ENCODE measurements at regions not wholly inside any gene's neighbourhood (a gene's known extent, or its start where the extent isn't known, plus 50 kb on each side); places are given as distances from the start of the nearest gene placed in this dataset.

DNA sequence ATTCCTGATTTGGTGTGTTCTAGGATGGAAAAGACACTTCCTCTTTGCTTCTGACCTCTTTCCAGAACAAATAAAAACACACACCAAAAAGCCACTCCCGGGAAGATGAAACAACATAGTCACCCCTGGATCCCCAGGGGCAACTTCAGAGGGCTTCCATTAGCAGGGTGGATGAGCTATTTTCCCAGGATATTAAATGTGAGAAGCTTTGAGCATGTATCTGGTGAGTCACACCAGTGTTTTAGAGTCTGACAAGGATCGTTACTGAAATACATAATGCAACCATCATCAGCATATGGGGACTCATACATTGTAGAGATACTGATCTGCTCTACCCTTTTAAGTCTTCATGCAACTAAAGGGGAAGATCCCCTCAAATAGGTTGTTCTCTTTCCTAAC lies 115.5 kb upstream of the ZNF438 start:
- no peak for DNase-seq

DNA sequence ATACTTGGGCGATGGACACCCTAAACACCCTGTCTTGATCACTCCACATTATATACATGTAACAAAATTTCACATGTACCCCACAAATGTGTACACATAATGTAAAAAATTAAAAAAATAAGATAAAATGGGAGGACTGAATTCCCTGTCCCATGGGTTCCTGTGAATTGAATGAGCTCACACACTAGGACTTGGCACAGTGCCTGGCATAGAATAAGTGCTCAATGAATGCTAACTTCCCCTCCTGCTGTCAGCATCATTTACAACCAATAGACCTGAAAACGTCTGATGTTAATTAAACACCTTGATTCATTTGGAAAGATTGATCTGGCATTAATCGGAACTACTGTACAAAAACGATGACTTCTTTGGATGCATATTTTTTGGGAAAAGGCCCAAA lies 117.3 kb upstream of the ZNF438 start:
- DNase-seq = no peak

DNA sequence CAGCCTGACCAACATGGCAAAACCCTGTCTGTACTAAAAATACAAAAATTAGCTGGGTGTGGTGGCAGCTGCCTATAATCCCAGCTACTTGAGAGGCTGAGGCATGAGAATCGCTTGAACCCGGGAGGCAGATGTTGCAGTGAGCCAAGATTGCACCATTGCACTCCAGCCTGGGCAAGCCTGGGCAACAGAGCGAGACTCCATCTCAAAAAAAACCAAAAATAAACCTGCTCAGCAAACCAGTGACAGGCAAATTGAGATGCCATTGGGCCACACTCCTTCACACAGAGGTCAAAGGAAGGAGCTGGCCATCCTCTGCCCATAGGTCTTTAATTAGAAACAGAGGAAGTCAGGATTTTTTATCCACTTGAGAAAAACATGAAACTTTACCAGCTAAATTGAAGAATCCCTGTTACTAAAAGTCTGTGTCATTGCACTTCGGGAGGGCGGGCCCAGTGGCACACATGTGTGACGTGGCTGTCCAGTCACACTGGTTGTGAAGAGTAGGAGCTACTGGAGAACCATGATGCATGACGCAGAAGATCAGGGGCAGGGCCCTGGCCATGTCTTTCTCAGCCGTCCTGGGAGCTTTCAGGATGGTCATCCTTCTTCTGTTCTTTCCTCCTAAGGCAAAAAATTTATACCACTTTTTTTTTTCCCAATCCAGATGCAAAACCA lies 118.3 kb upstream of the ZNF438 start:
- DNase-seq = no peak

DNA sequence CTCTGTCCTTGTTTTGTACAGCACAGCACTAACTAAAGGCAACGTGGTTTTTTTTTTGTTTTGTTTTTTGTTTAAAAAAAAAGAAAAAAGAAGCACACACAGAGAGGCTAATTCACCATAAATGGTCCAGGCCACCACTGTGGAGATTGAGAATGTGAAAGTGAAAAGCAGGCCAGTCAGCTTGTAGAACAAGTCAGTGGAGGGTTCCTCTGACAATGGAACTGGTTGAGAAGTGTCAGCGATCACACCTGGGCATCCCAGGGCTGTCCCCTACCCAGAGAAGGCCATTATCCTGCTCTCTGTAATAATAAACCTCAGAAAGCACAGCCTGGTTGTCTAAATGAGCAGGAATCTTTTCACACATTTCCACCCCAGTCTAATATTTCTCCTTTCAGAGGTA lies 119.6 kb upstream of the ZNF438 start:
- no peak for DNase-seq

DNA sequence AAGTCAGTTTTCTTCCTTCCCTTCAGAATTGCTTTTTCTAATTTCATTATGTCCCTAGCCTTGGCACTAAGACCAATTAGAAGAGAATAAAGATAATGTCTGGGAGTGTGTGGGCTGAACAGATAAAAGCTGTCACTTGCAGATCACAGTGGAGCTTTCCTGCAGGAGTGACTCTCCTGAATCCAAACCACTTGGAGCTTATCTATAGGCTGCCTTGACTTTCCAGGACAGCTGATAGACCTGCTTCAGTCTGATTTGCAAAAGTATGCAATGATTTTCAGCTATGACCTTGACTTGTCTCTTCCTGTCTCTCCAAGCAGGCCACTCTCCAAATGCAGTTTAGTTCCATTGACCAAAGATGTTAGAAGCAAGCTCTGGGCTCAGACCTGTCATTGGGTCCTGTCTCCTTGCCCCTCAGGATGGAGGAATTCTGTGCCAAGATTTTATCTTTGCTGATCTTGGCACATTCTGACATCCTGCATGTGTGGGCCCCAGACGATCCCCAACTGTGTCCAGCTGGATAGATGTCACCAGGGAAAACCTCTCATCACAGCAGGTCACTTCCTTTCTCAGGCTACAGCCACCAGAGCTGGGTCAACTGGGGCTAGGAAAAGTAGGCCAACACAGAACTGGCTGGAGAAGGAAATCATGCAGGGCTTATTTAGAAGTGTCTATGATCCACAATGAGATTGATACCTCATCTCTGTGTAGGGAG lies 120.9 kb upstream of the ZNF438 start:
- no peak for DNase-seq

DNA sequence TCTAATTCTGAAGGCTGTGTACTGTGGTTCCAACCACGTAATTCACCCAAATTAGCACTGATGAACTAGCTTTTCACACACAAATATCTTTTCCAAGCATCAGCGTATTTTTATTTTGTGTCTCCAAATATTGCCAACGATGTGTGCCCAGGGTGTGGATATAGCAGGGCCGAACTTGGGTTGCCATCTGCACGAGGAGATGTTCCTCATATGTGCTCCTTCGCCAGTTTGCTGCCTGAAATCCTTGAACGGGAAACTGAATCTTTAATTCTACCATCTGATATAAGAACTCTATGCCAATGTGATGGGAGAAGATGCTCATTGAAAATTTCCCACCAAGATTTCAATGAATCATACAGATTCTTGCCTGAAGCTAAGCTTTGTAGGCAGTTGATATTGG lies 121.5 kb upstream of the ZNF438 start:
- DNase-seq = no peak

DNA sequence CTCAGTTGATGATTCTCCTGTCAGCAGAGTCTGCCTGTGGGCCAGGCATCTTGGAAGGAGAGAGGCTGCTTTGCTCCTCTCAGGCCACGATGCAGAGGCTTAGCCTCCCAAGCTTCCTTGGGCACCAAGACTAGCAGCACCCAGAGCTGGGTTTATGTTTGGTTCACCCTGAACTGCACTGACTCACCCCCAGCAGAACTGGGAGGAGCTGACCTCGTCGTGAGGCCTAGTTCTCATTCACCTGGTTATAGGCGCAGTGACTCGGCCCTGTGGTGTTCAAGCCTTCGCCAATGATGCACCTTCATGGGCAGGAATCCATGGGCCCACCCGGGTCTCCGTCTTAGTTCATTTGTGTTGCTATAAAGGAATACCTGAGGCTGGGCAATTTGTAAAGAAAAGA lies 122.0 kb upstream of the ZNF438 start:
- no peak for DNase-seq

DNA sequence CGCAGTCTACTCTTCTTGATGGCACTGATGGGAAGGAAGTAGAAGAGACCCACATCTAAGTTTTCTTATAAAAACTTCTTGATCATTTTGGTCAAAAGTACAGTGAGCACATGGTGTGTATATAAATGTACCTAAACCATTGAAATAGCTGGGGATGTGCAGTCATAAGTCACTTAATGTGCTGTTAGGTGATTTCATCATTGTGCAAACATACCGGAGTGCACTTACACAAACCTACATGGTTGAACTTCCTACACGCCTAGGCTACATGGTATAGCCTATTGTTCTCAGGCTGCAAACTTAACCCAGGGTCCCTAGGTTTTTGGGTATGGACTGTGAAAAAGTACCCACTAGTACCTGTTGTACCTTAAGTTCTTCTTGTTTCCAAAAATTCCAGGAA lies 123.3 kb upstream of the ZNF438 start:
- DNase-seq = no peak

DNA sequence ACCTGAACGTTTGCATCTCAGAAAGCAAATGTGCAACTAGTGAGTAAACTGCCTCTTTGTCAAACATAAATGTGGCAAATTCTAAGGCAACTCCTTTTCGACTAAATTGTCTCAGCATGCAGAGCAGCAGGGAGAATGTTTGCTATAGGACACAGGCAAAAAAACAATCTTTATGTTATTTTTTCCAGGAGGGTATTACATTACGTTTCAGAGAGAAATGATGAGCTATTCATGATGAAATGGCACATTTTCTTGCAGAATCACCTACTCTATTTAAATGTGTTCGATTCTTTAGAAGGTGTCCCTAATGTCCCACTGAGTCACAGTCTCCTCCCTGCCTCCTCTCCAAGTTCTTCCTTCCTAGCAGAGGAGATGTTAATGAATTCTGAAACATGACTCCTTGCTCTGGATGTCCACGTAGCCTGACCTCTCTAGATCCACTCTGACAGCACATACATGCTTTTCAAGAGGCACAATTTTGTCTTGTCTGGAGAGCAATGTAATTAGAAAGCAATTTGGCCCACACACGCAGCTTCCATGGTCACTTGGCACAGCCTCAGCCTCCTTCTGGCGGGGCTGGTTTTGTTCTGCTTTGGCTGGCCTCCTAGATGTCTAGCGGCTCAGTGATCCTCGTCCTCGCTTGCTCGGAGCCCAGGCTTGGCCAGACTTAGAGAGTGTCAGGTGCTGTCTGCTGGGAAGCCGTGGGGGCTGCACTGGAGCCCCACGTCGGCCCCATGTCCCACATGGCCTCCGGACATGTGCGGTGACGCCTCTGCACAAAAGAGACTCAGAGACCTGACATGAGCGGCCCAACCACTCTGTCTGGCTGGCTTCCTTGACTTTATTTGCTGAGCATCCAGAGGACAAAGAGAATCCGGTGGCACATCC lies 125.7 kb upstream of the ZNF438 start:
- DNase-seq = peak; percentile 24

DNA sequence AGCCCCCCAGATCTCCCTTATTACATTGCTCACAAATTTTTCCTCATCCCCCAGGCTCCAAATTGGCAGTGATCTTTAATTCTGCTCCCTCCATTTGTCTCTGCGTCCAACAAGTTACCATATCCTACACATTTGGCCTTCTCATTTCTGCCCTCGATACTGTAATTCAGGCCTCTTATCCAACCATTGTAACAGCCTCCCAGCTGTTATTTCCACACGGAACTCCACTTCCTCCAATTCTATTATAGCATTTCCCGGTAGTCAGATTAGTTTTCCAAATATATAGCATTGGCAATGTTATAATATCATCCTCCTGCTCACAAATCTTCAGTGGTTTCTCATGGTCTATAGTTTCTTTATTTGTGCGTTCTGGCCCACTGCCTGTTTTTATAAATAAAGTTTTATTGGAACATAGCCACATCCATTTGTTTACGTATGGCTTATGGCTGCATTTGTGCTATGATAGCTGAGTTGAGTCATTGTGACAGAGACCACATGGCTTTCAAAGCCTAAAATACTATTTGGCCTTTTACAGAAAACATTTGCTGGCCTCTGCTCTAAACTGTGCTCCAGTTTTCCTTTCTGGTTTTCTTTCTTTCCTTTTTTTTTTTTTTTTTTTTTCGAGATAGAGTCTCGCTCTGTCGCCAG lies 126.5 kb upstream of the ZNF438 start:
- DNase-seq = no peak

DNA sequence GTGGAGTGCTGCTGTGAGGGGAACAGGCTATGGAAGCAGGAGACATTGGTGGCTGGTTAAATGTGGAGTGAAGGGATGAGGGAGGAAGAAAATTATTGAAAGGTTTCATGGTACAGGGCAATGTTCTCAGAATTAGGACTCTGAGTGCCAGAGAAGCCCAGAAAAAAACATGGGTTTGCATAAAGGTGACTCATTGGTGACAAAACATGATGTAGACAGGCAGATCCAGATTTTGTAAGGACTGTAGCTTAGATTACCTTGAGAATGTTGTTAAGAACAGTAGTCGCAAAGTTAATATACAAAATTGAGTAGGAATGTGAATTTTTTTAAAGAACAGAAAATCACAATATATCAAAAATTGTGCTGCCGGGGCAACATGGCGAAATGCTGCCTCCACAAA lies 134.9 kb upstream of the ZNF438 start:
- no peak for DNase-seq

DNA sequence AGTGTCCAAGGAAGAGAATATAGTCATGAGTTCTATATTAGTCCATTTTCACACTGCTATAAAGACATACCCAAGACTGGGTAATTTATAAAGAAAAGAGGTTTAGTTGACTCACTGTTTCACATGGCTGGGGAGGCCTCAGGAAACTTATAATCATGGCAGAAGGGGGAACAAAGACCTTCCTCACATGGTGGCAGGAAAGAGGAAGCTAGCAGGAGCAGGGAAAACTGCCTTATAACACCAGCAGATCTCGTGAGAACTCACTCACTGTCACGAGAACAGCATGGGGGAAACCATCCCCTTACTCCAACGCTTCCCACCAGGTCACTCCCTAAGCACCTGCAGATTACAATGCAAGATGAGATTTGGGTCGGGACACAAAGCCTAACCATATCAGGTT lies 139.0 kb upstream of the ZNF438 start:
- no peak for DNase-seq

DNA sequence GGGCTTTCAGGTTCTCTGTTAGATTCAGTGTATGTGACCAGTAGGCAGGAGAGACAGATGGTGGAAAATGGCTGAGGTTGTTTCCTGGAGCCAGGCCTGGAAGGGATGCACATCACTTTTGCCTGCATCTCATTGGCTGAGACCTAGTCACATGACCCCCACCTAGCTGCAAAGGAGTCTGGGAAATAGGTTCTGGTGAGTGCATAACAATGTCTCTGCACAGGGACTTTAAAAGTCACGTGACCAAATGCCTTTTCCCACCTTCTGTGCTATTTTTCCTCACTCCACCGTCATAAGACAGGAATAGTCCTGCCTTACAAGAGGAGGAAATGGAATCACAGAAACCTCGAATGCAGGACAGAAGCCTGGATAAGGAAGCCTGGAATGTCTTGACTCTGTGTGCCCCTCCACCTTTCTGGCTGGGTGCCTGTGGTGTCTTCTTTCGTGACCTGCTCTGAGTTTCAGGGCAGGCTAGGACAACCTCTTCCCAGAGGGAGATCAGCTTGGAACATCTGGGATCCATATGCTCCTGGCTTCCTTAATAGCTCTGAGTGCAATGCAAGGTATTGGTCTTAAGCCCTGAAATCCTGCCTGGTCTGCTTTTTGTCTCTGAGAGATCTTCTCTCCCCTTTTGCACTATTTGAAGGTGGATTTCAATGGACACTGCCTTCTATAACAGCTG lies 139.9 kb upstream of the ZNF438 start:
- DNase-seq = no peak

DNA sequence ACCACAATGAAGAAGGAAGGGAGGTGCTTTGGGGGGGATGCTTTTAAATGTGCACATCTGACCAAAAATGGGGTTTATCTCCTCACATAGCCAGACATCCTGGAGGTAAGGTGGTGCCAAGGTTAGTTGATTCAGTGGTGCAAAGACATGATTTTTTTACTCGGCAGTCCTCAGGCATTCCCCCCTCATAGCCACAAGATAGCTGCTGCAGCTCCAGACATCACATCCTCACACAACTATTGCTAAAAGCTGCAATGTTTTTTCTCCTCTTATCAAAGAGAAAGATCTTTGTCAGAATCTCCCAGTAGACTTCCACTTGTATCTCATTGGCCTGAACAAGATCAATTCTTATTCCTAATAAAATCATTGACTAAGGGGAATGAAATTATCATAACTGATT lies 141.3 kb upstream of the ZNF438 start:
- DNase-seq = no peak

DNA sequence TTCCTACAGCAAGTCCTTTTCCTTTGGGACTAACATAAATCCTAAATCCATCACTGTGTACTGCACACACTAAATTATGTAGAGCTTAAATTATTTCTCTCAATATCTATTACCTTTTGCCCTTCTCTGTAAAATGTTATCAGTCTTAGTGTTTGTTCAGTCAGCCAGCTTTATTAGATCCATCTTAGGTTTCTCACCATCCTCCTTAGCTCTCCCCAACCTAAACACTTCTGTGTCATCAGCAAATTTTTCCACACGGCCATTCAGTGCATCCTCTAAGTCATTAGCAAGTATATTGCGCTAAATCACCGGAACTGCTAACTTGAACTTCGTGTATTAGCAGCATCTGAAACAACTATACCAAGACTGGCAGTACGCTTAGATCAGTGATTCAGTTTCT lies 142.1 kb upstream of the ZNF438 start:
- DNase-seq = no peak

DNA sequence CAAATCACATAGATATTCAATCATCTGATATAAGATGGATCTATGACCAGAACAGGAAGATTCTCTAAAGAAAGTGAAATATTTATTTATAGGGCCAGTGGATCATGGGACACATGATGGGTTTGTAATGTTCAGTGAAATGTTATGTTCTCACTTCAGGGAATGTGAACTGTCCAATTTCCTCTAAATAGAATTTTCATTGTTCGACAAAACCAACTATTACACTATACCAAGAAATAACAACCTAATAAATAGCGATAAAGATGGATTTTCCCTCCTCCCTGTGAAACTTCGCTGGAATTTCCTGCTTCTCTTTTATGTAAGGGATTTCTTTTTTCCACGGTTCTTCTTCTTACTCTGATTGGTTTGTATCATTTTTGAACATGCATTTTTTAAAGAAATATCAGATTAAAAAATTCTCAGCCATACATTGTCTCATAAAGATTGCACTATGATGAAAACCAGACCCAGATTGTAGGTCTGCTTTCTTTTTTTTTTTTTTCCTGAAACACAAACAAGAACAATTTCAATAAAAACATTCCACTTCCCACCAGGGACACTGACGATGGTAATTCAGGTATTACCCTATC lies 139.8 kb upstream of the ZEB1 start:
- no peak for DNase-seq

DNA sequence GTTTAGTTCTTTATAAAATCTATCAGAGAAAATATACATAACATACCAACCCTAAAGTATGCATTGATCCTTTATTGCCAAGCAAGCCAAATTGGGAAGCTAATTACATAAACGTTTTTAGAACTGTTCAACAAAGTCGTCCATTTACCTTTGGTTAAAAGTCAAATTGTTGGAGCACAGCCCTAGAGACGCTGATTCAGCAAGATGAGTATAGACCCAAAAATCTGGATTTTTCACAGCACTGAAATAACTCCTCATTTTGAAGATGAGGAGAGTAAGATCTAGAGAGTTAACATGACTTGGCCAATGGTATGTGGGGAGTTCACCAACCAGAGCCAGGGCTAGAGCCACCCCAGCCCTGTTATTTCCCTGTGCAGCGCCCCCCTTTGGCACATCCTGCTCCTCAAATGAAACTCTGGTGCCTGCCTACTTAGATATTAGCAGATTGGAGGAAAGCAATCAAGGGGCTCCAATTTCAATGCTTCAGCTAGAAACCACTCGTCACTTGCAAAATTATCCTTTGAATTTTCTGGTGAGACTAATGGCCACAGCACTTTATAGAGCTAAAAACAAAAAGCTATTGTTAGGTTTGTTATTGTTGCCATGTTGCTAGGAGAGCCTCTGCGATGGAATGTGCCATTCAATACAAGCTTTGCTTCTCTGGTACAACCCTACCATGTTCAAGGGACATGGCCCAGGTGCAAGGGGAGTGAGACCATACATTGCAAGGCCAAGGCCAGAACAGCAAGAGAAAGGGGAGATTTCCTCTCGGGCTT lies 132.6 kb upstream of the ZEB1 start:
- DNase-seq = no peak

DNA sequence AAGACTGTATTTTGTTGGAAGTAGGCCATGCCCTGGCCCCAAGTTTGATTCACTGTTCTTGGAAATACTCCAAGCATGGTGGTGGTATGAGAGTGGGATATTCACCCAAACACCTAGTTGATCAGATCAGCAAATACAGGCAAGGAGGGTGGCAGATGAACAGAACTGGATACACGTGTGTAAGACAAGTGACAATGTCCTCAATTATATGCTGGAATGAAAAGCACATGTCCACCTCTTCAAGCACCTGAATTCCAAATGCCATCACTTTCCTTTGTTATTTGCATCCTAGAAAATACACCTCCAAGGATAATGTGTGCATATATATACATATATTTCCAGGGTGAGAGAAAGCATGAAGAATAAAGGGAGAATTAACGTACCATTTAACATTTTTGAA lies 131.8 kb upstream of the ZEB1 start:
- no peak for DNase-seq

DNA sequence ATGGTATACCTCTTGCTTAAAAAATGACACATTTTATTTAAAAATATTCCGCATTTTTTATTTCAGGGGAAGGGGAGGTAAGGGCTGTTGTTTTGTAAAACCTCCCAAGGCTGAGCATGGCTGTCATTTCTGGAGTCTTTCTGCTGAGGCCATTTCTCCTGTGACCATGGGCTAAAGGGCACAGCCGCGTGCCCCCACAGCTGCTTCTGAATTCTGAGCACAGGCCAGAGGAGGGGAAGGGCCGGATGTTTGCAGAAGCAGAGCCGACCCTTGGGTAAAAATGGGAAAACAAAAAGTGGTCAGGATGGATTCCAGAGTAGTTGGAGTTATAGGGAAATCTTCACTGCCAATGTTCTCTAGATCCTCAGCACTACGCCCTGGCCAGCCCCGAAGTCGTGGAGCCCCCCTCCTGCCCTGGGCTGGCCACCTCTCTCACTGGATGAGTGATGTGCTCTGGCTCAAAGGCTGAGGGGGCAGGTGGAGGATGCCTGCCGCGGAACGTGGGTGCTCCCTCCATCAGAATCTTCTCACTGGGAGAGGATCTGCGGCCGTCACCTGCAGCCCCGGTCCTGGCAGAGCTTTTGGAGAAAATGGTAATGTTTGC lies 131.3 kb upstream of the ZEB1 start:
- DNase-seq = no peak

DNA sequence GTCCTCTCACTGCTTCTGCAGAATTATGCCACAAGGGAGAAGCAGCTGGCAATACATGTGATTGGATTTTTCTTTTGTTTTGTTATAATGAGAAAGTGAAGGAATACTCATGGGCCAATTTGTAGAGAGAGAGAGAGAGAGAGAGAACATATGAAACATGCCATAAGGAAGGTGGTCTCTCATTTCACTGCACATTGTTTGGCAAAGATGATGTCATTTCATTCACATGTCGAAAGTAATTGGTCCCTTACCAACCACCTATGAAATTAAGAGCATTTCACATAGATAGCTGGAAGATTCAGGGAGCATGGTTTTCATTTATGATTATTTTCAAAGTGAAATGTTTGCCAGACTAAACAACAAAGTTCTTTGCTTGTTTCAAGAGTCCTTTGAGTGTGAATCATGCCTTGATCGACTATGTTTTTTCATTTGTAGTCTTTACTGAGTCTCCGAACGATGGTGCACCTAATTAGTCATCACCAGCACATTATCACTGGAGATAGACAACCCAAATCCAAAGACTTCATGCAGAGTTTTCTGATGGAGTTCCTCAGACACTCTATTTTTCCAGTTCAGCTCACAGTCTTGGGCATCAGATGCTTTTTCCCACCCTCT lies 130.1 kb upstream of the ZEB1 start:
- no peak for DNase-seq

DNA sequence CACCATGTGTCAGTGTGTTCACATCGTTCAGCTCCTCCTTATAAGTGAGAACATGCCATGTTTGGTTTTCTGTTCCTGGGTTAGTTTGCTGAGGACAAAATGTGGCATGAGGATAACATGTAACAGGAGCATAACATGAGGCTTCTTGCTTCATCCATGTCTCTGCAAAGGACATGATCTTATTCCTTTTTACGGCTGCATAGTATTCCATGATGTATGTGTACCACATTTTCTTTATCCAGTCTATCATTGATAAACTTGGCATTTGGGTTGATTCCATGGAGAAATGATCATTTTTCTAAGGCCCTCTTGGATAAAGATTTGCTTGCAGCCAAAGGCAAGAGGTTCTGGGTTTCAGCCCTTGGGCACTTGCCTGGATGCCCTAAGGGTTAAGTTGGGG lies 128.5 kb upstream of the ZEB1 start:
- no peak for DNase-seq
